ENCODE measurements at regions not wholly inside any gene's neighbourhood (a gene's known extent, or its start where the extent isn't known, plus 50 kb on each side); places are given as distances from the start of the nearest gene placed in this dataset.

DNA sequence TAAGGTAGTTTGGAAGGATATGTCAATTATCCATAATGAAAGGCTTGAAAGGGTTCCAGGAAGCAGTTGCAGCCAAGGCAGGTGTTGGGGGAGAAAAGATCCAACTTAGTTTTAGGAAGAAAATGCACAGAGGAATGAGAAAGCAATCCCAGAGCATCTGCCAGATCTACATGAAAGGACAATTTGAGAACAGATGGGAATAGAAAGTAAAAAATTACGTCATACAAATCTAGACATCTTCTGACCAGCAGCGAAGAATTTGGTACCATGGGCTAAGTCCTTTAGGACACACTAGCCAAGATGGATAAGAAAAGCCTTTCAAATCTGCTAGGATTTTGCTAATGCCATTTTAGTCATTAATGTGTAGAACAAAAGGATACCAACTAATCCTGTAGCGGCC, 244.1 kb upstream of the PRR16 start:
- H3K4me1 ChIP-seq (ENCODE audit: control insufficient read depth, insufficient read depth, low read length): no peaks in the 10 kb centered on the region
- POLR2A ChIA-PET: no interaction called here
- TF ChIP-seq MZF1 (tag by site-specific recombination; IDR thresholded peaks at IDR 0.05; ENCODE audit: borderline replicate concordance): no peak
- TF ChIP-seq, protein P1, sequence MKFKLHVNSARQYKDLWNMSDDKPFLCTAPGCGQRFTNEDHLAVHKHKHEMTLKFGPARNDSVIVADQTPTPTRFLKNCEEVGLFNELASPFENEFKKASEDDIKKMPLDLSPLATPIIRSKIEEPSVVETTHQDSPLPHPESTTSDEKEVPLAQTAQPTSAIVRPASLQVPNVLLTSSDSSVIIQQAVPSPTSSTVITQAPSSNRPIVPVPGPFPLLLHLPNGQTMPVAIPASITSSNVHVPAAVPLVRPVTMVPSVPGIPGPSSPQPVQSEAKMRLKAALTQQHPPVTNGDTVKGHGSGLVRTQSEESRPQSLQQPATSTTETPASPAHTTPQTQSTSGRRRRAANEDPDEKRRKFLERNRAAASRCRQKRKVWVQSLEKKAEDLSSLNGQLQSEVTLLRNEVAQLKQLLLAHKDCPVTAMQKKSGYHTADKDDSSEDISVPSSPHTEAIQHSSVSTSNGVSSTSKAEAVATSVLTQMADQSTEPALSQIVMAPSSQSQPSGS (tag by site-specific recombination; IDR thresholded peaks at IDR 0.05; ENCODE audit: low read depth): peak; percentile 50; the same call in 1 of the 2 replicates
- no peaks in the 10 kb centered on the region for H3K9me3 ChIP-seq (ENCODE audit: control insufficient read depth, insufficient read depth, low read depth, low read length)
- H3K27ac ChIP-seq (ENCODE audit: extremely low read depth, low read depth, low read length): no peak overlapping the region
- no peaks in the 10 kb centered on the region for H3K36me3 ChIP-seq (ENCODE audit: control insufficient read depth in 2 of 2, insufficient read depth in 1 of 2, low read length in 2 of 2)
- CTCF ChIA-PET: no interaction called here
- H3K4me3 ChIP-seq (ENCODE audit: low read depth, low read length): no peak overlapping the region

DNA sequence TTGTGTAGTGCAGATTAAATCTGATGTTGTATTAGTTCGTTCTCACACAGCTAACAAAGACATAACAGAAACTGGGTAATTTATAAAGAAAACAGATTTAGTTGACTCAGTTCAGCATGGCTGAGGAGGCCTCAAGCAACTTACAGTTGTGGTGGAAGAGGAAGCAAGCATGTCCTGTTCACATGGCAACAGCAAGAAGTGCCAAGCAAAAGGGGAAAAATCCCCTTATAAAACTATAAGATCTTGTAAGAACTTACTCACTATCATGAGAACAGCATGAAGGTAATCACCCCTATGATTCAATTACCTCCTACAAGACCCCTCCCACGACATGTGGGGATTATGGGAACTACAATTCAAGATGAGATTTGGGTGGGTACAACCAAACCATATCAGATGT, 238.6 kb upstream of the PRR16 start:
- TF ChIP-seq ZNF621 (tag by site-specific recombination; IDR thresholded peaks at IDR 0.05) (no peak), KLF7 (tag by site-specific recombination; IDR thresholded peaks at IDR 0.05; ENCODE audit: borderline replicate concordance) (no peak), ZNF561 (tag by site-specific recombination; IDR thresholded peaks at IDR 0.05; ENCODE audit: borderline replicate concordance) (no peak), ZNF707 (tag by site-specific recombination; IDR thresholded peaks at IDR 0.05) (no peak), ZNF433 (tag by site-specific recombination; IDR thresholded peaks at IDR 0.05; ENCODE audit: low read depth) (no peak), ZNF544 (tag by site-specific recombination; IDR thresholded peaks at IDR 0.05) (no peak)
- TF ChIP-seq, protein P2, sequence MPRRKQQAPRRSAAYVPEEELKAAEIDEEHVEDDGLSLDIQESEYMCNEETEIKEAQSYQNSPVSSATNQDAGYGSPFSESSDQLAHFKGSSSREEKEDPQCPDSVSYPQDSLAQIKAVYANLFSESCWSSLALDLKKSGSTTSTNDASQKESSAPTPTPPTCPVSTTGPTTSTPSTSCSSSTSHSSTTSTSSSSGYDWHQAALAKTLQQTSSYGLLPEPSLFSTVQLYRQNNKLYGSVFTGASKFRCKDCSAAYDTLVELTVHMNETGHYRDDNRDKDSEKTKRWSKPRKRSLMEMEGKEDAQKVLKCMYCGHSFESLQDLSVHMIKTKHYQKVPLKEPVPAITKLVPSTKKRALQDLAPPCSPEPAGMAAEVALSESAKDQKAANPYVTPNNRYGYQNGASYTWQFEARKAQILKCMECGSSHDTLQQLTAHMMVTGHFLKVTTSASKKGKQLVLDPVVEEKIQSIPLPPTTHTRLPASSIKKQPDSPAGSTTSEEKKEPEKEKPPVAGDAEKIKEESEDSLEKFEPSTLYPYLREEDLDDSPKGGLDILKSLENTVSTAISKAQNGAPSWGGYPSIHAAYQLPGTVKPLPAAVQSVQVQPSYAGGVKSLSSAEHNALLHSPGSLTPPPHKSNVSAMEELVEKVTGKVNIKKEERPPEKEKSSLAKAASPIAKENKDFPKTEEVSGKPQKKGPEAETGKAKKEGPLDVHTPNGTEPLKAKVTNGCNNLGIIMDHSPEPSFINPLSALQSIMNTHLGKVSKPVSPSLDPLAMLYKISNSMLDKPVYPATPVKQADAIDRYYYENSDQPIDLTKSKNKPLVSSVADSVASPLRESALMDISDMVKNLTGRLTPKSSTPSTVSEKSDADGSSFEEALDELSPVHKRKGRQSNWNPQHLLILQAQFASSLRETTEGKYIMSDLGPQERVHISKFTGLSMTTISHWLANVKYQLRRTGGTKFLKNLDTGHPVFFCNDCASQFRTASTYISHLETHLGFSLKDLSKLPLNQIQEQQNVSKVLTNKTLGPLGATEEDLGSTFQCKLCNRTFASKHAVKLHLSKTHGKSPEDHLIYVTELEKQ (tag by site-specific recombination; IDR thresholded peaks at IDR 0.05; ENCODE audit: borderline replicate concordance): no peak
- ChIA-PET CTCF (interaction anchor here (0.6 kb wide), 1 partner anchor 30 kb away, joined by 3 read pairs; no protein-coding TSS in a partner anchor), POLR2A (no interaction called here)
- no peak overlapping the region for H3K27ac ChIP-seq (ENCODE audit: extremely low read depth, low read depth, low read length)
- no peak overlapping the region for H3K4me3 ChIP-seq (ENCODE audit: low read depth, low read length)
- no peaks in the 10 kb centered on the region for H3K36me3 ChIP-seq (ENCODE audit: control insufficient read depth in 2 of 2, insufficient read depth in 1 of 2, low read length in 2 of 2)
- H3K4me1 ChIP-seq (ENCODE audit: control insufficient read depth, insufficient read depth, low read length): no peaks in the 10 kb centered on the region
- no peaks in the 10 kb centered on the region for H3K9me3 ChIP-seq (ENCODE audit: control insufficient read depth, insufficient read depth, low read depth, low read length)

DNA sequence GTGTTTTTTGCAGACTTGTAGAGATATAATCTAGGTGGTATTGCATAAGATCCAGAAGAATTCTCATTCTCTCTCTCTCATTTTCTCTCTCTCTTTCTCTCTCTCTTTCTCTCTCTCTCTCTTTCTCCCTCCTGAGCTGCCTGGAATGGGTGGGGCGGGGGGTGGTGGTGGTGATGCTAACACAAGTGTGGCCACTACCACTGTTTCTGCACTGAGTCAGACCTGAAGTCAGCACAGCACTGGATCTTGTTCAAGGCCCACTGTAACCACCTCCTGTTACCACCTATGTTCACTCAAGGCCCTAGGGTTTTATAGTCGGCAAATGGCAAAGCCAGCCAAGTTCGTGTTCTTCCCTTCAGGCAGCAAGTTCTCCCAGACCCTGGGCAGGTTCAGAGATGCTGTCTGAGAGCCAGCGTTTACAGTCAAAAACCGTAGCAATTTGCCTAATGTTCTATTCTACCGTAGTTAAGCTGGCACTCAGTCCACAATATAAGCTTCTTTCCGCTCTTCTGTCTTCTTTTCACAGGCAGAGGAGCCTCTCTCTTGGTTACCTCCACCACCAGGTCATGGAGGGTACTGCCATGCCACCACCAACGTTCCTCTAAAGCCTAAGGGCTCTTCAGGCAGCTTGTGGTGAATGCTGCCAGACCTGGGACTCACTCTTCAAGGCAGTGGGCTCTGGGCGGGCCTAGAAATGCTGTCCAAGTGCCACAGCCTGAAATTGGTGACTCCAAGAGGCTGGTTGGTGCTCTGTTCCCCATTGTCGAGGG, 235.7 kb upstream of the PRR16 start:
- no peaks in the 10 kb centered on the region for H3K4me1 ChIP-seq (ENCODE audit: control insufficient read depth, insufficient read depth, low read length)
- no peaks in the 10 kb centered on the region for H3K9me3 ChIP-seq (ENCODE audit: control insufficient read depth, insufficient read depth, low read depth, low read length)
- CTCF ChIA-PET: interaction anchor here (0.7 kb wide), 1 partner anchor 26 kb away, joined by 3 read pairs; no protein-coding TSS in a partner anchor
- POLR2A ChIA-PET: no interaction called here
- H3K4me3 ChIP-seq (ENCODE audit: low read depth, low read length): no peak overlapping the region
- H3K27ac ChIP-seq (ENCODE audit: extremely low read depth, low read depth, low read length): no peak overlapping the region
- TF ChIP-seq ZNF174 (tag by site-specific recombination; IDR thresholded peaks at IDR 0.05): no peak
- TF ChIP-seq, protein P3, sequence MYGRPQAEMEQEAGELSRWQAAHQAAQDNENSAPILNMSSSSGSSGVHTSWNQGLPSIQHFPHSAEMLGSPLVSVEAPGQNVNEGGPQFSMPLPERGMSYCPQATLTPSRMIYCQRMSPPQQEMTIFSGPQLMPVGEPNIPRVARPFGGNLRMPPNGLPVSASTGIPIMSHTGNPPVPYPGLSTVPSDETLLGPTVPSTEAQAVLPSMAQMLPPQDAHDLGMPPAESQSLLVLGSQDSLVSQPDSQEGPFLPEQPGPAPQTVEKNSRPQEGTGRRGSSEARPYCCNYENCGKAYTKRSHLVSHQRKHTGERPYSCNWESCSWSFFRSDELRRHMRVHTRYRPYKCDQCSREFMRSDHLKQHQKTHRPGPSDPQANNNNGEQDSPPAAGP (tag by site-specific recombination; IDR thresholded peaks at IDR 0.05): no peak
- H3K36me3 ChIP-seq (ENCODE audit: control insufficient read depth in 2 of 2, insufficient read depth in 1 of 2, low read length in 2 of 2): no peaks in the 10 kb centered on the region

DNA sequence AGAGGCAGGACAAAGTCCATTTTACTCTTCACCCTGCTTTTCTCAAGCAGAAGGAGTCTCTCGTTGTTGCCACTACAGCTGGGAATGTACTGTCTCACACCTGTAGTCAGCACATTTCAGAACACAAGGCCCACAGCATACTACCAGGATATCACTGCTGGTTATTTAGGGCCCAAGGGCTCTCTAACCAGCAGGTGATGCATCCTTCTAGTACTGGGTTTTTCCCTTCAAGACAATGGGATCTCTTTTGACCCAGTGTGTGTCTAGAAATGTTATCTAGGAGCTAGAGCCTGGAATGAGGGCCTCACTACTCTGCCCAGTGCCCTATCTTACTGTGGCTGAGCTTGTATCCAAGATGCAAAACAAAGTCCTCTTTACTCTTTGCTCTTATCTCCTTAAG, 235.1 kb upstream of the PRR16 start:
- Histone ChIP-seq H3K9me3 (ENCODE audit: control insufficient read depth, insufficient read depth, low read depth, low read length) (no peaks in the 10 kb centered on the region), H3K4me3 (ENCODE audit: low read depth, low read length) (no peak overlapping the region), H3K36me3 (ENCODE audit: control insufficient read depth in 2 of 2, insufficient read depth in 1 of 2, low read length in 2 of 2) (no peaks in the 10 kb centered on the region), H3K4me1 (ENCODE audit: control insufficient read depth, insufficient read depth, low read length) (no peaks in the 10 kb centered on the region), H3K27ac (ENCODE audit: extremely low read depth, low read depth, low read length) (no peak overlapping the region)
- ChIA-PET CTCF (no interaction called here), POLR2A (no interaction called here)
- no peak for TF ChIP-seq ZBTB20 (tag by site-specific recombination; IDR thresholded peaks at IDR 0.05)
- no peak for TF ChIP-seq ZNF112 (tag by site-specific recombination; IDR thresholded peaks at IDR 0.05)
- TF ChIP-seq ZNF629 (tag by site-specific recombination; IDR thresholded peaks at IDR 0.05): no peak
- TF ChIP-seq, protein P4, sequence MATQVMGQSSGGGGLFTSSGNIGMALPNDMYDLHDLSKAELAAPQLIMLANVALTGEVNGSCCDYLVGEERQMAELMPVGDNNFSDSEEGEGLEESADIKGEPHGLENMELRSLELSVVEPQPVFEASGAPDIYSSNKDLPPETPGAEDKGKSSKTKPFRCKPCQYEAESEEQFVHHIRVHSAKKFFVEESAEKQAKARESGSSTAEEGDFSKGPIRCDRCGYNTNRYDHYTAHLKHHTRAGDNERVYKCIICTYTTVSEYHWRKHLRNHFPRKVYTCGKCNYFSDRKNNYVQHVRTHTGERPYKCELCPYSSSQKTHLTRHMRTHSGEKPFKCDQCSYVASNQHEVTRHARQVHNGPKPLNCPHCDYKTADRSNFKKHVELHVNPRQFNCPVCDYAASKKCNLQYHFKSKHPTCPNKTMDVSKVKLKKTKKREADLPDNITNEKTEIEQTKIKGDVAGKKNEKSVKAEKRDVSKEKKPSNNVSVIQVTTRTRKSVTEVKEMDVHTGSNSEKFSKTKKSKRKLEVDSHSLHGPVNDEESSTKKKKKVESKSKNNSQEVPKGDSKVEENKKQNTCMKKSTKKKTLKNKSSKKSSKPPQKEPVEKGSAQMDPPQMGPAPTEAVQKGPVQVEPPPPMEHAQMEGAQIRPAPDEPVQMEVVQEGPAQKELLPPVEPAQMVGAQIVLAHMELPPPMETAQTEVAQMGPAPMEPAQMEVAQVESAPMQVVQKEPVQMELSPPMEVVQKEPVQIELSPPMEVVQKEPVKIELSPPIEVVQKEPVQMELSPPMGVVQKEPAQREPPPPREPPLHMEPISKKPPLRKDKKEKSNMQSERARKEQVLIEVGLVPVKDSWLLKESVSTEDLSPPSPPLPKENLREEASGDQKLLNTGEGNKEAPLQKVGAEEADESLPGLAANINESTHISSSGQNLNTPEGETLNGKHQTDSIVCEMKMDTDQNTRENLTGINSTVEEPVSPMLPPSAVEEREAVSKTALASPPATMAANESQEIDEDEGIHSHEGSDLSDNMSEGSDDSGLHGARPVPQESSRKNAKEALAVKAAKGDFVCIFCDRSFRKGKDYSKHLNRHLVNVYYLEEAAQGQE (tag by site-specific recombination; IDR thresholded peaks at IDR 0.05): no peak
- no peak for TF ChIP-seq ZNF776 (tag by site-specific recombination; IDR thresholded peaks at IDR 0.05; ENCODE audit: borderline replicate concordance)
- no peak for TF ChIP-seq ZNF266 (tag by site-specific recombination; IDR thresholded peaks at IDR 0.05; ENCODE audit: low read depth)
- no peak for TF ChIP-seq ZFHX2 (tag by site-specific recombination; conservative IDR thresholded peaks at IDR 0.05)

Data from HEK293 (cell line).